HG03095 (cell line): ENCODE measurements at regions not wholly inside any gene's neighbourhood (a gene's known extent, or its start where the extent isn't known, plus 50 kb on each side); places are given as distances from the start of the nearest gene placed in this dataset.
A peak's percentile ranks its signal among the peaks of the same experiment; 100 is the strongest.

ENCODE experiments used
- ATAC-seq: cut with Tn5 transposase; IDR thresholded peaks from one replicate; pipeline ENCODE4 v1.9.1; 2021; ENCODE audit warnings: moderate library complexity; ENCODE audit not compliant: unreplicated experiment

DNA sequence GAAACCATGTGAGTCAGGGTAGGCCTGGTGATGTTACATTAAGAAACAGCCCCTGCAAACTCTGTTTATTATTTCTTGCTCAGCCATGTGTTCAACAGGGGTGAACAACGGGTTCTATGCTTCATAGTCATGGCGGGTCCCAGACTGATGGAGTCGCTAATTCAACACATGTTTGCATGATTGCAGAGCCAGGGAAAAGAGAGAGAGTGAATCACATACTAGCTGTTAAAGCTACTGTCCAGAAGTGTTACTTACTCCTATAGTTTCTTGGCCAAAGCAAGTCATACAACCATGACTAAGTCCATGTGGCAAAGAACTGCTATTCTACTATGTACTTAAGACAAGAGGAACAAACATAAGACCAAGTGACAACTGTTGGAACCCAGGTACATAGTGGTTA is 241.2 kb upstream of the SKOR2 start:
- ATAC-seq, result no peak

DNA sequence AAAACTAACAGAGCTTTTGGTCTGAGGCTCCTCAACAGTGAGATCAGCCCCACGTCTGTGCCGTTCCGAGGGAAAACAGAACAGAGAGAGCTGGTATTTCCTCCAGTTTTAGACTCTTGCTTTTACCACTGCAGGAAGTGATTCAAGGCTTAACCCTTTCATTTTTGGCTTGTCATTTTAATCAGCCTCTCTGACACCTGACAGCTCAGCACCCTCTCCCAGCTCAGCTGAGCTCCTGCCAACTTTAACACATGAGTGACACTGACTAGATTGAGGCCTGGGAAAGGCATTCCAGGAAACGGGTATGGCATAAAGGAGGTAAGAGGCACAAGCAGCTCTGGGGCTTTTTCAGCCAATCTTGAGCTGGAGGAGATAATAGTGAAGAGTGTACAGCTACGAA is 239.4 kb upstream of the SKOR2 start:
- ATAC-seq, result no peak

DNA sequence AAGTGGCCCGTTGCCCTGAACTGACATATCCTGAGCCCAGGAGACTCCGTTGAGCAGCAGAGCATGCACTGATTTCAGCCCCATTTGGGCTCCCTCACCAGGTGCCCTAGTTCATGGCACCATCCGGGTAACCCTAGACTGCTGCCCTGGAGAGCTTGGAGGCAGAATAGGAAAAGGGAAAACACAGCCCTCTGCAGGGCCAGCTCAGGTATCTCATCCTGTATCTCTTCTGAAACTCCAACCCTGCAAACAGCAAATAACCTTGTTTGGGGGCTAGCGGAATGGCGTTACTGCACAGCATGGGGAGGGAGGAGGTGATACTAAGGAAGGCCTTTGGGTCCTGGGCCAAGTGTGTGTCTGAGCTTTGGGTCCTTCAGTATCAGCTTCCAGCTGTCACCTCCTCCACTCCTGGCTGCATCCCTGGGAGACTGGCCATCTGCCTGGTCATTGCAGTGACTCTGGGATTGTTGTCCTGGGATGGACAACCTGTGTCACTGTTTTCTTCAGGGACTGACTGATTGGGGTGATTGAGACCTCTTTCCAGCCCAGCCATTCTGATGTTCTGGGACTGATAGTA is 233.8 kb upstream of the SKOR2 start:
- no peak for ATAC-seq

DNA sequence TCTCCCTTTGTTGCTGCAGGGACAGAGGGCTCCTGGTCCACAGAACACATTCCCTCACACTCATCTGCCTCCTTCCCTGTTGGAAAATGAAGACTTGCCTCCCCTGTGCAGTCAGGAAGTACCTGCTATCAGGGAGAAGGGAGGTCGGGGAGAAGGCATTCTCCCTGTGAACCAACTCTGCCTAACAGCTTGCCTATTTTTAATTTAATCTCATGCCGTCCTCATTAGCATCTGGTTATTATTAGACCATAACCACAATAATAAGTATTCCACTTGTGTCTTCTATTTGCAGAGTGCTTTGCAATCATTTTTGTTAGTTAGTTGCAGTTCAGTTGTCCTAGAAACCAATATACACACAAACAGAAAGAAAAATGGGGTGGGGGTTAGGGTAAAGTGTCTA is 232.6 kb upstream of the SKOR2 start:
- no peak for ATAC-seq

DNA sequence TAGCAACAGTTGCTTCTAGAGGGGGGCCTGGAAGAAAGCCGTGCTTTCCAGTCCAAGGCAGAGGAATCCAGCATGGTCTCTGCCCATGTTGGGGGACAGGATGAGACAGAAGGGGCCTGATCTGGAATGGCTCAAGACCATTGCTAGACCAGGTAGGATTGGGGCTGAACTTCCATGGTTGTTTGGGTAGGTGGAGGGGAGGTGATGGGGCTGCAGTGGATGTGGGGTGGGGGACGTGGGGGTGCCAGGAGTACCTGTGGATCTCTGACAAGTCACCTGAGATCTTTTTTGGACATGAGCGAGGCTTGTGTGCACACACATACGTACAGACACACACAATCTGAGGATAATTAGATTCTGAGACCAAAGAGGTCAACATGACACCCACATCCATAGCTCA is 228.7 kb upstream of the SKOR2 start:
- ATAC-seq, result no peak

DNA sequence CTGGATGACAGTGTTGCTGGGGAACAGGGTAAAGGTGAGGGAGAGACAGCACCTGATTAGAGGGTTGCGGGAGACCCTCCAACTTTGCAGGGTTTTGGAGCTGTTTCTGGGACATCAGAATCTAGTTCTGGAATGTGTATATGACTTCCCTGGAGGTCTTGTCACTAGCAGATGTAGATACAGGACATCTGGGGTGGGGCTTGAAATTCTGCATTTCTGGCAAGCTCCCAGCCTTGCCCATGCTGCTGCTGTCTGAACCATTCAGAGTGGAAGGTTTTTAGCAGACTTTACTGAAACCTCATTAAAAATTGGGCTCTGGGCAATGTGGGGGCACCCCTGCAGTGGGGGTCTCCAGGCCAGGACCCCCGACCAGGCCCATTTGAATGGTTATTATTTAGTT is 220.3 kb upstream of the SKOR2 start:
- no peak for ATAC-seq

DNA sequence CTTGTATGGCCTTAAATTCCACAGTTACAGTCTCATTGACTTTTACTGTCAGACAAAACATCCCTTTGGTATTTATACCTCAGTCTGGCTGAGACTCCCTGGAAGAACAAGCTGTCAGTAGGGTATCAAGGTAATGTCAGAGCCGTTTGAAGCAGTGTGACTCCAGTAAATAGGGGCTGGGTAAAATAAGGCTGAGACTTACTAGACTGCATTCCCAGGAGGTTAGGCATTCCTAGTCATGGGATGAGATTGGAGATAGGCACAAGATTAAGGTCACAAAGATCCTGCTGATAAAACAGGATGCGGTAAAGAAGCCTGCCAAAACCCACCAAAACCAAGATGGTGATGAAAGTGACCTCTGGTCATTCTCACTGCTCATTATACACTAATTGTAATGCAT is 219.5 kb upstream of the SKOR2 start:
- no peak for ATAC-seq

DNA sequence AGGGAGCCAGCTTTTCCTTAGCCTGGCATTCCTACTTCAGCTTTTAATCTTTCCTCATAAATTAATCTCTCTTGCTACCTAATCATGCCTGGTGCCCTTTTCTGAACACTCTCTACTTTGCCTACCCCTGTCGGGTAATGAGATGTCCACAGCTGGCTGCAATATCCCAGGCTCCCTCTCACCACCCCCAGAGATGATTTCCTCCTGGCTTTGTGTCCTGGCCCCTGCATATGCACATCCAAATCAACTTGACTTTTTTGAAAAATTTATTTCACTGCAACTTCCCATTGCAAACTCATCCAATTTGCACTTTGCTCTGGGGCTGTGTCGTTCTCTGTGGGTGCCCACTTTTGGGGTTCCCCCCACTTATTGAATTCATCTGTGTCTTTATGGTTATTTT is 218.1 kb upstream of the SKOR2 start:
- ATAC-seq, result no peak

DNA sequence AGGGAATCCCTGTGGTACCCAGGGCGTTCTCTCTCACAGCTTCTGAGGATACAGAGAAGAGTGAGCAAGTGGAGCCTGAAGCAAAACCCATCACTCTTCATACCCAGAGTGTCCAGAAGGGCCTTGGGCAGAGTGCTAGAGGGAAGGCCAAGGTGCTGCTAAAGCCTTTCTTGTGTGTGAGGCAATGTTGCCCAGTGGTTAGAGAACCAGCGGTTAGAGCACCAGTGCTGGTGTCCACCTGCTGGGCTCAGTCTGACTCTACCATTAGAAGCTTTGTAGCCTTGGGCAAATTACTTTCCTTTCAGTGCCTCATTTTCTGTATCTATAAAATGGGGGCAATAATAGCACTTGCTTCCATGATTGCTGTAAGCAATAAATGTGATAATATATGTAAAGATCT is 210.5 kb upstream of the SKOR2 start:
- no peak for ATAC-seq

DNA sequence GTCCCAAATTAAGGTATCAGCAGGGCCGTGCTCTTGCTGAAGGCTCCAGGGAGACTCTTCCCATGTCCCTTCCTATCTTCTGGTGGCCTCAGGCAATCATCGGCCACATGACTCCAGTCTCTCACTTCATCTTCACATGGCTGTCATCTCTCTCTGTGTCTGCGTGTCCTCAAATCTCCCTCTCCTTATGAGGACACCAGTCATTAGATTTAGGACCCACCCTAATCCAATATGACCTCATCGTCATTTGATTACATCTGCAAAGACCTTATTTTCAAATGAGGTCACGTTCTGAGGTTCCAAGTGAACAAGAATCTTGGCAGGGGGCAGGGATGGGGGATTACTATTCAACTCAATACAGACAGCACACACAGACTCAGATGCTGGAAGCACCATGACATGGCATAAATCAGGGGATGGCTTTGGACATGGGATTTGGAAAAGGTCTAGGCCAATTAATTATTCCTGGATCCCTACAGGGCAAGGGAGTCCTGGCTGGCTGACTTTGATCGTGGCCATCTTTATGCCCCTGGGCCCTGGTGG is 210.0 kb upstream of the SKOR2 start:
- no peak for ATAC-seq

DNA sequence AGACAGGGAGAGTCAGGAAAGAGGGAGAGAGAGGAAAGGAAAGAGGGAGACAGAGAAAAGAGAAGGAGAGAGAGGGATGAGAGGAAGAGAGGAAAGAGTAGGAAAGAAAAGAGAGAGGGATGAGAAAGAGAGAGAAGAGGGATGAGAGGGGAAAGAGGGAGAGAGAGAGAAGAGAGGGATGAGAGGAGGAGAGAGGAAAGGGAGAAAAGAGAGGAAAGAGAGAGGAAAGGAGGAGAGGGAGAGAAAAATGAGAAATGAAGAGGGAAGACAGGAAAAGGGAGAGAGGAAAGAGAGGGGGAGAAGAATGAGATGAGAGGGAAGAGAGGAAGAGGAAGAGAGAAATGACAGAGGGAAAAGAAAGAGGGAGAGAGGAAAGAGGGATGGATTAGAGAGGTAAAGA is 207.0 kb upstream of the SKOR2 start:
- no peak for ATAC-seq

DNA sequence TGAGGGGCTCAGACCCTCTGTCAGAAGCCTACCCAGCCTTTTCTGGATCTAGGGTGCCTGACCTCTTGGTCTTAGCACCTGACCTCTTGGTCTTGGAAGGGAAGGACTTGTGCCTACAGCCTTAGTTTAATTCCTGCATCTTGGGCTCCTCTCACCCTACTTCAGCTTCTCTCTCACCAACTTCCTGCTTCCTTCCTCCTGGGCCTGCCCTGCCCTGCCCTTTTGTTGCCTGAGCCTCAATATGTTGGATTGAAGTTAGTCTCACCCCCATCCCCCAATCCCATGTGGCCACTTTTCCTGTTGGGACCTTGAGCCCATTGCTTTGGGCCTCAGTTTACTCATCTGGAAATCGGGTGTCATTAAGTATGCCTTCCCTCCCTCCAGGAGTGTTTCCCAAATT is 206.2 kb upstream of the SKOR2 start:
- ATAC-seq, result no peak

DNA sequence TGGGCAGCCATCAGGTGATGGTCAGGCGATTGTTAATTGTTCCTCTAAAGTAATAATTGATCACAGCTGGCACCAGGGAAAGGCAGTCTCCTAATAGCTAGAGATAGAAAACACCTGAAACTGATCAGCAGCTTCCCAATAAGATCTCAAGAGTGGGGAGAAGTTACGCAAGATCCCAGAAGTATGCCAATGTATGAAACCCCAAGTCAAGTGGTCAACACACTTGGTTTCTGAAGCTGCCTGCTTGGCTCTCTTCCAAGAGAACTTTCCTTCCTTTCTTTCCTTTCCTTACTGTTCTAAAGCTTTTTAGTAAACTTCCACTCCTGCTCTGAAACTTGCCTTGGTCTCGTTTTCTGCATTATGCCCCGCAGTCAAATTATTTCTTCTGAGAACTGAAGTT is 201.6 kb upstream of the SKOR2 start:
- ATAC-seq, result no peak

DNA sequence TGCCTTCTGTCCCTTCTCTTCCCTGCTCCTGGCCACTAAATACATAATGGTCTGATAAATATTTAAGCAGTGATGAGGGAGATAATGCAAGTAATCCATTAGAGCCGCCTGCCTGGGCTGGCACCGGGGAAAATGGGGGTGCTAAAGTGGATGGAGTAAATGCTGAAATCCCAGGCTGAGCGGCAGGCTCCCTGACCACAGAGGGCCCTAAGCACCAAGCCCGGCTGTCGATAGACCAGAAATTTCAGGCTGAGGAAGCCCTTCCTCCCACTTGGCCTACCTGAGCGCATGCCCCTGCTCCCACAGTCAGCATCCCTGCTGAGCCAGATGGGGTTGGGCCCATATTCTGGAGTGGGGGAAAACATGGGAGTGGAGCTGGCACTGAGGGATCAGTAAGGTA is 197.5 kb upstream of the SKOR2 start:
- no peak for ATAC-seq

DNA sequence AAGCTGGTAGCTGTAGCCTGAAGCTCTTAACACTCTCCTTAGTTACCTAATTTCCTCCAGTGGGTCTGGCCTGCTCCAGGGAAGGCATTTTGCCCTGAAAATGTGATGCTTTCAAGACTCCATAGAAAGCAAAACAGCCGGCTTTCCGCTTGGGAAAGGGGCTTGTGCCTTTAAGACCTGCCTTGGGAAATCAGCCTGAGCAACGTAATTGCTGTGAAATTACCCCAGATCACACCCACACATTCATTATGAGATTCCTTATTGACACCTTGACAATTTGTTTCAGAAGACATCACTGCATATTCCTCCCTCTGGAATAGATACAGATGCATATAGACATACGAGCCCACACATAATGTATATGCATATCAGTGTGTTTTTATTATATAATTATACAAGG is 190.5 kb upstream of the SKOR2 start:
- no peak for ATAC-seq

DNA sequence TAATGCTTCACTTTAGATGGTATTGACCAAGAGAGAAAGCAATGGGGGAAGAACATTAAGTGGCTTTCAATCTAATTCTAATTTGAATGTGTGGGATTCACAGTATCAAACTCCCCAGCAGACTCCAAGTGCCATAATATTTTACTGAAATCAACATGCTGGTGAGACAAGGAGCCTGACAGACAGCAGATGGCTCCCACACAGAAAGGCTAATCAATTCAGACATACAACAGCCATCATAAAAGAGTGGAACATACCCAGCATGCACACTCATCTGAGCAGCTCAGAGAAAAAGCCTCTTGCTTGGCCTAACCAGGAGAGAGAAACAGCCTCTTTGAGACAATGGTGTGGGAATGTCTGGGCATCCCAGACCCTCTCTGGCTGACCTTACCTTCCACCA is 186.5 kb upstream of the SKOR2 start:
- ATAC-seq, result no peak

DNA sequence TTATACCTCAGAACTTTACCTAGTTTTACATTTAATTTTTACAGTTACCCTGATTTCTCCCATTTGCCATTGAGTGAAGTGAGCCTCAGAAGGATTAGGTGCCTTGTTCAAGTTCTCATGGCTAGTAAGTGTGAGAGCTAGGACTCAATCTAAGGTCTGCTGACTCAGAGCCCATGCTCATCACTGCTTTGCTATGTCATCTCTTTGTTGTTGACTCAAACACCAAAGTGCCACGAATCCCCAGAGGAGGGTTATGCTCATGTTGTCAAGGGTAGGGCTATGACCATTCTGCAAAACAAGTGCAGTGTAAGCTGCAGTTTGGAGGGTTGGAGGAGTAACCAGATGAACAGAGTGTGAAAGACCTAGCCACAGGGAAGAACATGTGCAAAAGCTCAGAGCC is 185.4 kb upstream of the SKOR2 start:
- ATAC-seq, result no peak

DNA sequence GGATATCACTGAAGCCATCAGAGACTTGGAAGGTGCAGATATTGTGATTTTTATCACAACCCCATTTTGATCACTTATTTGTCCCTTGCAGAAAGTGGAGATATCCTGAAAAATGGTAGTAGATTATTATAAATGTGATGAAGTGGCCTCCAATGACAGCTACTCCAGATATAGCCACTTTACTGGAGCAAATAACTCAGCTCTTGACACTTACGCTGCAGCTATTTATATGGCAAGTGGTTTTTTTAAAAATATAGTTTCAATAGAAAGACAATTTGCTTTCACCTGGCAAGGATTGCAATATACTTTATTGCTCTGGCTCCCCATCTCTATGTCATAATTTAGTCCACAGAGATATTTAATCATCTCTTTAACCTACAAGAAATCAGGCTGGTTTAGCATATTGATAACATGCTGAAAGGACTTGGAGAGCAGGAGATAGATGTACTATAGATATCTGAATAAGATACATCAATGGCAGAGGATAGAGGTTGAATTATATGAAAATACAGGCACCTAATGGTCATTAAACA is 182.8 kb upstream of the SKOR2 start:
- ATAC-seq, result no peak

DNA sequence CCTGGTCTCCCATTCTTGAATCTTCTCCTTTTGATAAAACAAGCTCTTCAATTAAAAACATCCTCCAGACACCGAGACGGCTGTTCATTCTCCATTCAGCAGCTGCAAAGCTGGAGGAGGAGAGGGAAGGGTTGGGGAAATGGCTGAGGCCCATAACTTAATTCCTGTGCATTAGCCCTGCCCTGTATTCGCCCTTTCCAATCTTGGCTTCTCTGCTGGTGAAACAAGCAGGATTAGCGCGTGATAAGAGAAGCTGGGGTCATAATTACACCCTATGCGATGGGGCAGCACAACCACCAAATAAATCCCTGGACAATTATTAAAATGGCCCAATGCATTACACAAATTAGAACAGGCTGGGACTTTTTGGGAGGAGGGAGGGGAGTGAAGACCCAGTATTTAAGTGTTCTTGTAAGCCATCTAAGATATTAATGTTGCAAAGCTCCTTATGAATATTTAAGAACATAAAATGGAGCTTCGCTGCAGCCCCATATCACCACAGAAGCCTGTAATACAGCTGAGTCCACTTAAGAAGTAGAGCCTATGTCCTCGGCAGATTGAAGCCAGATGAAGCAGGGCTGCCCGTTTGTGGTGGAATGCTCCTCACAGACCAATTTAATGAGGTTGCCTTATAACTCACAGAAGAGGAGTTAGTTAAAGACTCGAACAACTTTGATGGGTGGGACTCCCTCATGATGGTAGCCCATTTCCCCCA is 176.6 kb upstream of the SKOR2 start:
- ATAC-seq, result no peak

DNA sequence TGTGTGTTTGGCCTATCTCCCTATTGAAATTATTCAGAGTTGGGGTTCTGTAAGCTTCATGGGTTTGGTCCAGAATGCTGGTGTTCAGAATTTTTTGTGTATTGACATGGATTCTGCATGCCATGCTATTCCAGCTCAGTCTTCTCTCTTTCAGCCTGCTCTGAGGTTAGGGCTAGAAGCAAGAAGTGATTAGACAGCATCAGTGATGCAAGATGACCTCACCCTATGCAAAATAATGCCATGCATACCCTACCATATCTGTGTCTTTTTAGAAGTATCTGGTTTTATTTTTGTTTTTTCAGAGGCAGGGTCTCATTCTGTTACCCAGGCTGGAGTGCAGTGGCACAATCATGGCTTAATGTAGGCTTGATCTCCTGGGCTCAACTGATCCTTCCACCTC is 175.6 kb upstream of the SKOR2 start:
- no peak for ATAC-seq

DNA sequence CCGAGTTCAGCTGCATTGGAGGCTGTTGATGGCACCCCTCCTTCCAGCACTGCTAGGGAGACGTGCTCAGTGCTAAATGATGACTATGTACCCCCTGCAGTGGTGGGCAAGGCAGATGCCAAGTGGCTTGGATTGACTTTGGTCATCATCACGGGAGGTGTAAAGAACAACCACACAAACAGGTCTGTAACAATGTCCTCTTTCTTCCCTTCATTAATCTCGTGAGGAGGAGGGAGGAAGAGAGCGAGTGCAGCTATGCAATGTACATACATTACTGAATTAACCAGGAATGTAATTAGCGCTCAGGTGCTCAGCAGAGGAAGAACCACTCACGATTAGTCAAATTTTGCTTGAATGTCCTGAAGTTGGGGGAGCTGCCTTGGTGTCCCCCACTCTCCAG is 173.9 kb upstream of the SKOR2 start:
- no peak for ATAC-seq

DNA sequence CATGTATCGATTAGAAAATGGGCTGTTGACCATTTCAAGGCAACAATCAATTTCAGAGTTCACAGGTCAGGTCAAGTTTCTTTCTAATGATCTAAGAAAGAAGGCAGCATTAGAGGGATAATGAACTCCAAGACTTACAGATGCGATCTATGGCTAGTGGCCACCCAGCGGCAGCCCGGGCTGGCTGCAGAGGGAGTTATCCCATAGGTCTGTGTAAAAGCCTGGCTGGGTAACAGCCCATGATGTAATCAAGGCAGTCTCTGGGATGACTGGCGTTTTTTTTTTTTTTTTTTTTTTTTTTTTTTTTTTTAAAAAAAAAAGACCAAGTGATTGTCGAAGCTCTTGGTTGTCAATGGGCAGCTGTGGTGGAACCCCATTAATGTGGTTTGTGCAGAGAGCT is 171.1 kb upstream of the SKOR2 start:
- no peak for ATAC-seq

DNA sequence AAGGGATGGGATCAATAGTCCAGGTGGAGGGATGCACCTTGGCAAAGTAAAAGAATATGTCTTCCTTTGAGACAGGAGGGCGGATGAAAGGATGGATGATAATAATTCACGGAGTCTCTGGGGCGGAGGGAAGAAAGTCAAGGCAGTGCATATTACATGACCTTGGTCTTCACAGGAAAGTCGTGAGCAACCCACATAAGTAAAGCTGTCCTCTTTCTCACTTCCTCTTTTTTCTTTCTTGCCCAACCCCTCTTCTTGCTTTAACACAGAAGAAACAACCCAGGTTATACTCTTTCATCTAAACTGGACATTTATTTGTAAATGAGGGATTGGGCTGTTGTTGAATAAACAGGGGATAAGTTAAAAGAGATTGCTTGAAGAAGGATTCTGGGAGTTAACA is 168.7 kb upstream of the SKOR2 start:
- ATAC-seq, result peak; percentile 76
